Right renal pelvis (tissue), 4 donors: ENCODE measurements at regions not wholly inside any gene's neighbourhood (a gene's known extent, or its start where the extent isn't known, plus 50 kb on each side); places are given as distances from the start of the nearest gene placed in this dataset.
A peak's percentile ranks its signal among the peaks of the same experiment; 100 is the strongest.

Experiments used
- DNase-seq, 4 donors: peaks; one replicate each; pipeline ENCODE4 v3.0.0-alpha.2; 2013; ENCODE audit warnings: low read depth in 4 of 4, low spot score in 3 of 4, missing footprints in 1 of 4

DNA sequence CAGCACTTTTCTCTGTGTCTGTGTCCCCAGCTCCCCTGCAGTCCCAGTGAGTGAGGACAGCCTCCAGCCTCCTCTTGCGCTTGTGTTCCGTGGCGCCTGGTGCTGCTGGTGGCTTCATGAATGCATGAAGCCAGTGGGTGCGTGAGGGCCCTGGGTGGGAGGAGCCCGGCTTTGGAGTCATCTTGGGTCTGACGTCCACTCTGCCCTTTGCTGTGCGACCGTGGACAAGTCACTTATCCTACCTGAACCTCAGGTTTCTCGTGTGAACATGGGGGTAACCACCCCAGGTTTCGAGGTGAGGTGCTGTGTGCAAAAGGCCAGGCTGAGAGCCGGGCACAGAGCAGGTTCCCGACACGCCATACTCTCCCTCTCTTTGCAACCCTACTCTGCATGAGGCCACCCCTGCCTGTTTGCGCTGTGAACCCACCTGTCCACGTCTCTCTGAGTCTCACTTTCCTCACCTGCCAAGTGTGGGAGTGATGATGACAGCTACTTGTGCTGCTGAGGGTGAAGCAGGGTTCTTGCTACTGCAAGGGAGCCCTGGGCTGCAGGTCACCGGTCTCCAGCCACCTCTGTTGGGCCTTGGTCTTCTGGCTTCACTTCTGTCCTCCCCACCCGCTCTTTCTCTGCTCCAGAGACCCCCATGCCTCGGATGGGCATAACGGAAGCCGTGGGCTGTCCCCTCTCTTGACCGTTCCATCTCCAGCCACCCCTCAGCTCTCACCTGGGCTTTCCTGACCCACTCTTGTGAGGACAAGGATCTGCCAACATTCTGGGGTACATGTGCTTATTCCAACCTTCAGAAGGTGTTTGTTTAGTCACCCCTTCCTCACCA is 537.6 kb downstream of the TBC1D22A start:
- no peak for DNase-seq

DNA sequence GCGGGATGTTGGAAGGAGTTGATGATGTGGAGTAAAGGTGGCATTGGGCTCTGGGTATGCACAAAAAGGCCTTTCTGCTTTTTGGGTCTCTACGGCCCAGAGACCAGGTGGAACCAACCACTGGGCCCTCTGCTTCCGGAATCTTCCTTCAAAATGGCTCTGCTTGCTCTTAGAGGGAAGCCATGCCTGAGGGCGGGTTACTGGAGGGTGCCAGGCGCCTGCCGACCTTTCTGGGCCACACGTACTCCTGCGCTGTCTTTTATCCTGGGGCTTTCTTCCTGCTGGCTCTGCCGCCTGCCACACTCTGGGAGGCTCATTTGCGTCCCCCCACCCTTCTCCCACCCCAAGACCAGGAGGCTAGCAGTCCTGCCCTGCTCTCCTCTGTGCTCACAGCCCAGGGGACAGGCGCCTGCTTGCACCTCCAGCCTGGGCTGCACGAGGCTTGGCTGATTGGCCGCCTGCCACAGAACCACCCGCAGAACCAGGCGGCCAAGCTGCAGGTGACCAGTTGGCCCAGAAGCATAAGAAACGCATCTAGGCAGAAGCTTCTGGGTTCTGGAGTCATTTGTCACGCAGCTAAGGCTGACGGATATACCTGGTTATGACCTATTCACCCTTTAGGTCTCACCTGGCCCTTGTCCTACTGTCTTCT is 536.9 kb downstream of the TBC1D22A start:
- no peak for DNase-seq

DNA sequence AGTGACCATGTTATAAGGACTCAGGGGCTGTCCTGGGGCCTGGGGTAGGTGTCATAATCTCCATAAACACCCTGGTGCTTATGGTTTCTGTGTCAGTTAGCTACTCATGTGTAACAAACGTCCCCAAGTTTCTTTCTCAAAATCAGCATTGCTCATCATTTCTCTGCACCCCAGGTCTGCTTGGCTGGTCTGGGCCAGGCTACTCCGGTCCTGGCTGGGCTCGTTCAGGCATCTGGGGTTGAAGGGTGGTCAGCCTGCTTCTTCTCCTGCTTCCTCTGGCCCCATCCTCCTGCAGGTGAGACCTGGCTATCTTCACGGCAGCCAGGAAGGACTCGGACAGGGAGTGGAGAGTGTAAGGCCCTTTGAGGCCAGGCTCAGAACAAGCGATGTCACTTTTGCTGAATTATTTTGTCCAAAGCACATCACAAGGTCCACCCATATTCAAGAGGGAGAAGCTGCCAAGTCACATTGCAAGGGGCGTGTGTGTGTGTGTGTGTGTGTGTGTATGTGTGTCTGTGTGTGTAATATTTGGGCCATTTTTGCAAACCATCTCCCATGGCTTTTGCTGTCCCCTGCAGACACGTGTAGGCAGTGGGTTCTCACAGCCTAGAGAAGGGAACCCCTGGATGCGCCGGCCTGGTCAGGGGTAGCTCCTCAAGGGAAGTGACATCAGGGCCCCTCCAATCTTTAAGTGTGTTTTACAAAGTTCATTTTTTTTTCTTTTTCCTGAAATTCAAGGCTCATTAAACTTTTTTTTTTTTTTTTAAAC is 535.8 kb downstream of the TBC1D22A start:
- DNase-seq, result no peak

DNA sequence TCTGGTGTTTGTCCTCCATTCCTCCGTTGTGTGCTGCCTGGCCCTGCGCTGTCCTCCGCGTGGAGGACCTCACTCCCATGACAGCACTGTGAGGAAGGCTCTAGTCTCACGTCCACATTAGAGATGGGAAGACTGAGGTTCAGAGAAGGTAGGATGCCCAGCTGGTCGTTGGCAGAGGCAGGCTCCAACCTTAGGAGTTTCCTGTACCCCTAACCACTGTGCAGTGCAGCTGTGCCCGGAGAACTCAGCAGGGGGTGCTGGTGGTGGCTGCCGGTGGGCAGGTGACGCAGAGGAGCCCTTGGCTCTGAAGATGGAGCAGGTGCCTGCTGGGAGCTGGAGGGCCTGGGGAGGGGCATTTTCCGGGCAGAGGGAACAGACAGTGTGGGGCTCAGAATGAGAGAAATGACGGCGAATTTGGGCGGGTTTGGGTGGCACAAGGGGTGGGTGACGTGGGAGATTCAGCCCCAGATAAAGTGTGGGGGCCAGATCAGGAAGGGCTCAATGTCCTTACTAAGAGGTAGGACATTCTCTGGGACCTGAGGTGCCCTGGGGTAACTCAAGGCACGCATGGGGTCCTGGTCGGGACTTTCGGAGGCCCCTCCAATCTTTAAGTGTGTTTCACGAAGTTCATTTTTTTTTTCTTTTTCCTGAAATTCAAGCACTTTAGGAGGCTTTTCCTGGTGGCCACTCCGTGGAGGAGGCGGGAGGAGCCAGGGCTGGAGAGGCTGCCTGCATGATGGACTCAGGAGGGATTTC is 535.0 kb downstream of the TBC1D22A start:
- no peak for DNase-seq

DNA sequence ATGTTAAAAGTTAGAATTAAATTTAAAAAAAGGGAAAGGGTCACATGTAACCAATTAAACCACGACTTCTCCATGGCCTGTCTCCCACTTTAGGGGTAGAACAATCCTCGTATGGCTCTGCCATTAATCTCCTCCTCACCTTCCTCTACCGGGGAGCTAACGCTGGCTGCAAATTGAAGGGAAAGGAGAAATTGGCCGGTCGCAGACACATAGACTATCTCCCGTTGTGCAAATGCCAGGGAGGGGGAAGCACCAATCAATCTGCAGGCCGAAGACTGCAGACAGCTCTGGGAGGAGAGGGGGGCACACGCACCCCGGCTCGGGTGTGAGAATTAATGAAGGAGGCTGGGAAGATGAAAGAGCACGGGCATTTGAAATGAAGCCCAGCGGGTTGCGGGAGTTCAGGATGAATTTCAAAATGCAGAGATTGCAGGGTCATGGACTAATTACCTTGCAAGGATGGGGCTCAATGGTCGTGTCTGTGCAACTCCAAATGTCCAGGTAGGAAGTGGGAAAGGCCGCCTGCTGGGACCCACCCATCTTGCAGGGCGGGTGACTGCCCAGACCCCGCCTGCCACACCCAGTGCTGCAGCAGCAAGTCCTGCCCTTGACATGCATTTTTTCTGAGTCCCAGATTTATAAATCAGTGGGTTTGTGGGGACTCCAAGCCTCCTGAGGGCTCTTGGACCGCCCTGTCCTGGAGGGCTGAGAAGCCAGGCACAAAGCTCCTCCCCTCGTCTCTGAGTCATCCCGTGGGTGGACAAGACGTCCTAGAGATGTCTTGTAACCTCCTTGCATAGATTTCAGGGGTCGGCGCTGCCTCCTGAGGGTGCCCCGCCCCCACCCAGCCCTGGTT is 534.2 kb downstream of the TBC1D22A start:
- DNase-seq, result no peak

DNA sequence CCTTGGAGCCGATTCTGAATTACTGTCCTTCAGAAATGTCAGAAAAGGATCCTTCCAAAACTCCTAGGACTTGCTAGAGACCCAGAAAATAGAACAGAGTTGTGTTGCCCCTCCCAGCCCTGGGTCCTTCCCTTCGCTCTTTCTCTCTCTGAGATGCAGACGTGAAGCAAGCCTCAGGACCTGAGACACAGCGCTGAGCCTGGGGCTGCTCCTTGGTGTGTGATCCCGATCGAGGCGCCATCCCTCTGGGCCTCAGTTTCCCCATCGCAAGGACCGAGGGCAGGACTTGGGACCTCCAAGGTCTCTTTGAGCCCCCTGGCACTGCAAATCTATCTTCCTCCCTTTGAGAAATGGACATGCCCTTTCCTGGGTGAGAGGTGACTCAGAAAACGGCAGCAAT is 533.5 kb downstream of the TBC1D22A start:
- DNase-seq, result no peak

DNA sequence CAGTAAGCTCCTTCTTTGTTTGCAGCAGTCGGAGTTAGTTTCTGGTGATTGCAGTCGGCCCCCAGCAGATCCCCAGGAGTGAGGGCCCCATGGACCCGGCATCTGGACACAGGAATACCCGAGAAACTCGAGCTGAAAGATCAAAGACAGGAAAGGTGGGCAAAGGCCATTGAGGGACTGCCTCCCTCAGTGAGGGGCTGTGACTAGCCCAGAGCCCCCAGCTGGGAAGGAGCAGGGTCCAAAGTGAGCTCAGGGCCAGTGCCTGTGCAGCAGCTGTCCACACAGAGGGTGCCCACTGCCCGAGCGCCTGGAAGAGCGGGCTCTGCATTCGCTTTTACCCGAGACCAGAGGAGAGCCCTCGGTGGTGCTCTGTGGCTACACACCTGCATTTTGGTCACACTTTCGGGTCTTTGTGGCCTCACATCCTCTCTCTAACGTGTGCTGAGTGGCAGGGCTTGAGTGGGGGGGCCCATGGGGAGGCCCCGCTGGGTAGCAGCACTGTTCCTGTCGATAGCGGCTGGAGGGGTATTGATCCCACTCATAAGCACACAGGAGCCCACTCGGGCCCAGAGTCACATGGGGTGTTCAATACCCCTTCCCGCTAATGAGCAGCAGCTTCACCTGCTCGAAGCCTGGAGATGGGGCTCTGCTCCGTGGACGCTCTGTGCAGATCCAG is 532.9 kb downstream of the TBC1D22A start:
- no peak for DNase-seq

DNA sequence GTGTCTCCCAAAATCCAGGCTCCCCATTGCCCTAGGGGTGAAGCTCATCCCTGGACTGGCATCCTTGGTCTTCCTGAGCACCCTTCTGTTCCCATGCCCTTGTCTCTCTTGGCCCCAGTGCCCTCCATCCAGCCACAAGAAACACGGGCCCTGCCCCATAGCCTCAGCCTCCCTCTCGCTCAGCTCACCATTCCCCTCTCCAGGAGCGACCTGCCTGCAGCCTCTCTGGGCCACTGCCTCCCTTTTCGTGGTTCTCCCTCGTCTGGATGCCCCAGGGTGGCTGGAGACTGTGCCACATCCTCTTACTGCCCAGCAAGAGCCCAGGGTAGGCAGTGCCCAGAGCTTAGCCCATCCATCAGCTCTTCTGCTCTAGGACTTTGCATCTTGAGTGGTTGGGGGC is 532.1 kb downstream of the TBC1D22A start:
- DNase-seq, result no peak

DNA sequence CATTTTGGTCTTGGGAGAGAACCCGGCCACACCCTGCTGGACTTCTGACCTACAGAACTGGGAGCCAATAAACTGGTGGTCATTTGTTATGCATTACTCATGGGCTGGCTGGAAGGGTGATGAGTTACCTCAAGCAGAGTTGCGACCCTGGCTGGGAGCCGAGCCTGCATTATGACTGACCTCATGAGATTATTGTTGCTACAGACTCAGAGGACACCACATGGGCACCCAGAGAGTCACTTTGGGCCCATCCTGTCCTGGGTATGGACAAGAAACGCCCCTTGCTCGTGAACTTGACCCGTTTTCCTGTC is 531.7 kb downstream of the TBC1D22A start:
- no peak for DNase-seq

DNA sequence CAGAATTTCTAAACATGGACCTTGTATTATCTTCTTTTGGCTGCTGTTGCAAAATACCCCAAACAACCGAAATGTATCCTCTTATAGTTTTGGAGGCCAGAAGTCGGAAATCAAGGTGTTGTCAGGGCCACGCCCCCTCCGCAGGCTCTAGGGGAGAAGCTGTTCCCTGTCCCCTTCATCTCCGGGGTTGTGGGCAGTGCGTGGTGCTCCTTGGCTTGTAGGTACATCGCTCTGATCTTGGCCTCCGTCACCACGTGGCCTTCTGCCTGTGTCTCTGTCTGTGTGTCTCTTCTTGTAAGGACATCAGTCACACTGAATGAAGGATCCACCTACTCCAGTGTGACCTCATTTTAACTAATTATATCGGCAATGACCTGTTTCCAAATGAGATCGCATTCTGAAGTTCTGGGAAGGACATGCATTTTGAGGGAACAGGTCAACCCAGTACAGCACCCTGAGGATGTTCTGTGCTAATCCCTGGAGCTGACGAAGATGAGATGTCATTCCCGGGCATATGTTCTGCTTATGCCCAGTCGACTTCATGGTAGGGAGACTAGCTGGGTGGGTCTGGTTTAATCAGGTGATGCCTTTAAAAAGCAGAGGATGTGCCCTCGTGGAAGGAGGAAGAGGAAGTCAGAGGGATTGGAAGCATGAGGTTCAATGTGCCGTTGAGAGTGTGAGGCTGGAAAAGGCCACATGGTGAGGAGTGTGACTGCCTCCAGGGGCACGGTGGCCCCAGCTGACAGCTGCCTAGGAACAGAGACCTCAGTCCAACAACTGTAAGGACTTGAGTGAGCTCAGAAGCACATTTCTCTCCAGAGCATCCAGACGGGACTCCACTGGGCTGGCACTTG is 531.1 kb downstream of the TBC1D22A start:
- DNase-seq, result no peak

DNA sequence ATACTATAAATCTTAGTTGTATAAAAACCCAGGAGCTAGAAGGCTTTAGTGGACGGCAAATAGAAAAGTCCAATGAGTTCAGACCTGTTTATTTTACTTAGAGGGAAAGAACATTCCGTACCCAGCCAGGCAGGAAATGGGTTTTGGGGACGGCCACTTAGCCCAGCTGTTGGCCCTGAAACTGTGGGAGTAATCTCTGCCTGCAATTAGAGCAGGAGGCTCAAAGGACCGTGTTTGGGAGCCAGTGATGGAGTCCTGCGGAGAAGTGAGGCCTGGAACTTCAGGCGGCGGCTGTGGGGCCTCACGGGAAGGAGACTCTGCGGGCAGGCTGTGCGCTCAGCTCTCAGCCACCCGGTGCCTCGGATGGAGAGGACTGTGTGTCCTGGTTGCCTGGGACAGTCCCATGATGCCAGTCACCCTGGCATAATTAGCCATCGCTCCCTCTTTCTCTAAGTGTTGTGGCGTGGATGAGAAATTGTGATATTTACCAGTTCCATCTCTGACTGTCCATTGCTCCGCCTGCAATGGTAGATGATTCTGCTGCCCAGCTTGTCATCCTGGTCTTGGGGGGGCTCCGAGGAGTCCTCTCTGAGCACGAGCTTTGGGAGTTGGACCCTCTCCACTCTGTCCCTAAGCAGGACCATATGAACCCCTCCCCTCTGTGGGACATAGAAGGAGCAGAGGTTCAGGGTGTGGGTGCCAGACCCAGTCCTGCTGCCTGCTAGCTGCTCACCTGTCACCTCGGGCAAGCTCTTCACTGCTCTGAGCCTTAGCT is 530.3 kb downstream of the TBC1D22A start:
- peak in 2 of 4 donors; percentile 19 to 46 for DNase-seq

DNA sequence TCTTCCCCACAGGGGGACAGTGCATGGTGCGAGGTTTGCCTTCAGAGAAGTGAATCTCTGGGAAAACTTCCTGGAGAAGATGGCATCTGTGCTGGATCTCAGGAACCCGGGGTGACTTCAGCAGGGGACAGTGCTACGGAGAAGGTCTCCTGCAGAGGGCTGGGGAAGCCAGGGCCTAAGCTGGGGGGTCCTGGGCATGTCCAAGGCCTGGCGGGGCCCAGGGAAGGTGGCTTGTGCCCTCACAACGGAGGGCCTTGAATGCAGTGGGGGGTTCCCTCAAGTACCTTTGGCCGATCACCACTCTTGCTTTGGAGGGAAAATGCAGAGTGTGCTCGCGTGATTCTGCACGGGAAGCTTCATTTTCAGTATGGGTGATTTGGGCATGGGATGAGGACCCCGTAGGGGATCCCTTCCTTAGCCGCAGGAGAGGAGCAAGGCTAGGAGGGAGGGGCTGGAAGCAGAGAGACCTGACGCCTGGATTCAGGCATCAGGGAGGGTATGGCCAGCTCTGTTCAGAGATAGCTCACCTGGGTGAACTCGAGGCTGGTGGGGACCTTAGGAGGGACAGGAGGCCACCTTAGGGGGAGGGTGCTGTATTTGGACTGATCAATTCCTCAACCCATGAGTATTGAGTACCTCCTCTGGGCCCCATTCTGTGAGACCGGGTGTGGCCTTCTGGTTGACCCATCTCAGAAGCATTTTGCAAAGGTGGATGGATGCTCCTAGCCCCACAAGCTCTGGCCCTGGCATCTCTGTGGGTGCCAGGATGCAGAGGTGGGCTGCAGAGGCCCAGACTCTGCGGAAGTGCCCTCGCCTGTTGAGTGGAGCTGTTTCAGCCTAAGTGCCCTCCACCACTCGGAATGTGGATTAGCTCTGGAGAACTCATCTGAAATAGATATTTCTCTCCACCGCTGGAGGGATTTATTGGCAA is 529.4 kb downstream of the TBC1D22A start:
- no peak for DNase-seq

DNA sequence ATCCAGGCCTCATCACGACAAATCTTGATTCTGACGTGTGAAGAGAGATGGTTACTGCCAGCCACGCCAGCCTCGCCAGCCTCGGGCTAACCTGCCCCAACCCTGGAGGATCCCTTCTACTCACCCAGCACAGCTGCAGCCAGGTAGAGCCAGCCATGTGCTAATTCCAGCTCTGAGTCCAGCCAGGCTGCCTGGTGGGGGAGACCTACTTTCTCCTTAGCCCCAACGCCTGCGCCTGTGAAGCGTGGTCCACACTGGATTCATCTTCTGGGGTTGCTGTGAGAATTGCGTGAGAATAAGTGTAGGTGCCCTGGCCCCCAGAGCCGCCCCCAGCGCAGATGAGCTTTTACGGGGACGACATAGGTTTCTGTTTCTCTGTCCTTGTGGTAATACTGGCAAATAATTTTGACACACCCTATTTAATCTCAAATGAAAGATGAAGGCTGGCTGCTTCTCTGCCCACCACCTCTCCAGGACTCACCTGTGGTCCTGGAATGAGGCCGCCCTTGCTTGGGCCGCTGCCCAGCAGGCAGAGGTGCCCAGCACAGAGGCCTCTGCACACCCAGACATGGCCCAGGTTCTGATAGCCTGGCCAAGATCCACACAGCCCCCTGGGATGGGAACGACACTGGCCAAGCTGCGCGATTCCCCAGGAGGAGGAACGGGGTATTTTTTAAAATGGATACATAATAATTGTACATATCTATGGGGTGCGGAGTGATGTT is 528.4 kb downstream of the TBC1D22A start:
- DNase-seq, result no peak

DNA sequence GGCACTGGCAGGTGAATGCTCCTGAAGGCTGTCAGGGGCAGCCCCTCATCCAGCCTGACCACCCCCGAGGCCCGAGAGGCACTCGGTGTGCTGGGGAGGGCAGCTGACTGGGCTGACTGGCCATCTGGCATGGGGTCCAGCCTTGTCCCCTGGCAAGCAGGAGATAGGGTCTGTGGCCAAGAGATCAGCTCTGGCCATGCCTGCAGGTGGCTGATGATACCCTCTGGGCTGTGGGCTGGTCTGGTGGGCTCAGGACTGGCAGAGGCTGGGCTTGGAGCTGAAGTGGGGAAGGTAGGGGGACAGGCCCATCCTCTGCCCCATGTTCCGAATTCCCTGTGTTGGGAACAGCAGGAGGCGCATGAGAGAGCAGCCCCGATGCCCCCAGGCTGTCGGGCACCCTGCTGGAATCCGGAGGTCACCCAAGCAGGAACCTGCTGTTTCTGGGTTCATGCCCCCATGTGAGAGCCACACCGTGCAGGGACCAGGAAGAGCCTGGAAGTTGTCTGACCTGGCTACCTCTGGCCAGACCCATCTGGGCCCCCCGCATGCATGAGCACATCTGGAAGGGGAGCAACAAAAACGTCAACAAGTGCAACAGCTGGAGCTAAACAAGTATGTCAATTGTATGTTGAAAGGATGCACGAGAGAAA is 527.0 kb downstream of the TBC1D22A start:
- DNase-seq, result no peak

DNA sequence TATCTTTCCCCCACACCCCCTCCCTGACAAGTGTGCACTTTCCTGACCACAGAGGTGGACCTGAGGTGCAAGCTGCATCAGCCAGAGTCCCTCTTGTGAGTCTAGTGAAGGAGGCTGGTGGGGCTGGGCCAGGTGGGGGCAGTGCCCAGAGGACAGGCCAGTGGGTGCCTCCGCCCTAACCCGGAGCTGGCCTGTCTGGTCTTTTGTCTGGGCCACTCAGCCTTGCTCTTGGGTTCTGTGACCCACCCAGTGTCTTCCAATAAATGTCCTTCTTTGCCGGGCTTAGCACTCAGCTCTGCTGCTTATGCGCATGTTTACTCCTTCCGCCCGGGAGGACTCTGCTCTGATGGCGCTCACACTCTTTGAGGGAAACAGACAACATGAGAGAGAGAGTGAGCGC is 526.2 kb downstream of the TBC1D22A start:
- DNase-seq, result no peak

DNA sequence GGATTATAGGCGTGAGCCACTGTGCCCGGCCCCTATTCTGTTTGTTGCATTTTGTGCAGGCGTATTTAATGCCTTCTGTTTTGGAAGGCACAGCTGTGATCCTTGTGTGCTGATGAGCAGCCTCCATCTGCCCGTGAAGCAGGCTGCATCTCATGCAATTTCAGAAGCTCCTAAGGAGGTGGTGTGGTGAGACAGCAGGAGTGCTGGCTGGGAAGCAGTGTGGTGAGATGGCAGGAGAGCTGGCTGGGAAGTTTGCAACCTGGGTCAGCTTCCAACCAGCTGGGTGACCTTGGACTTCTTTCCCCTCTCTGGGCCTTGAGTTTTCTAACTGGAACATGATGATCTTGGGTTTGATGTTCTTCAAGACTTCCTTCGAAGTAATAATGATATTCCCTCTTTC is 525.1 kb downstream of the TBC1D22A start:
- DNase-seq, result no peak
